Mucosa of stomach (tissue), 1 donor: ENCODE measurements at regions not wholly inside any gene's neighbourhood (a gene's known extent, or its start where the extent isn't known, plus 50 kb on each side); places are given as distances from the start of the nearest gene placed in this dataset.
"Not testable (repeated sequence)": the region's sequence is repeated elsewhere in the genome, so short reads cannot be mapped to it uniquely, and the experiment has no call there.

Experiments used
- H3K27me3 ChIP-seq: one replicate; pipeline ENCODE4 v1.7.0; 2013; ENCODE audit warnings: mild to moderate bottlenecking, low read length; ENCODE audit not compliant: control insufficient read depth, insufficient read depth
- H3K36me3 ChIP-seq: one replicate; pipeline ENCODE4 v1.7.0; 2013; ENCODE audit warnings: low read length; ENCODE audit not compliant: control insufficient read depth, insufficient read depth
- H3K4me1 ChIP-seq: one replicate; pipeline ENCODE4 v1.7.0; 2013; ENCODE audit warnings: mild to moderate bottlenecking, low read length; ENCODE audit not compliant: control insufficient read depth, insufficient read depth
- H3K4me3 ChIP-seq: one replicate; pipeline ENCODE4 v1.7.0; 2013; ENCODE audit warnings: low read length
- H3K9ac ChIP-seq: one replicate; pipeline ENCODE4 v1.7.0; 2013; ENCODE audit warnings: mild to moderate bottlenecking, low read length, moderate library complexity
- H3K9me3 ChIP-seq: one replicate; pipeline ENCODE4 v1.7.0; 2013; ENCODE audit warnings: mild to moderate bottlenecking, low read length, moderate library complexity; ENCODE audit not compliant: control insufficient read depth
- donor health status: Pancreatic carcinoma.

- not testable (repeated sequence) for H3K4me3 ChIP-seq, H3K9me3 ChIP-seq, H3K27me3 ChIP-seq, H3K36me3 ChIP-seq, H3K9ac ChIP-seq
- peaks cover 13% of the 10 kb centered on the region for H3K4me1 ChIP-seq
These were observed 138.5 kb downstream of the OR2B2 start for GRCh38 chr6:27773542-27774263.

DNA sequence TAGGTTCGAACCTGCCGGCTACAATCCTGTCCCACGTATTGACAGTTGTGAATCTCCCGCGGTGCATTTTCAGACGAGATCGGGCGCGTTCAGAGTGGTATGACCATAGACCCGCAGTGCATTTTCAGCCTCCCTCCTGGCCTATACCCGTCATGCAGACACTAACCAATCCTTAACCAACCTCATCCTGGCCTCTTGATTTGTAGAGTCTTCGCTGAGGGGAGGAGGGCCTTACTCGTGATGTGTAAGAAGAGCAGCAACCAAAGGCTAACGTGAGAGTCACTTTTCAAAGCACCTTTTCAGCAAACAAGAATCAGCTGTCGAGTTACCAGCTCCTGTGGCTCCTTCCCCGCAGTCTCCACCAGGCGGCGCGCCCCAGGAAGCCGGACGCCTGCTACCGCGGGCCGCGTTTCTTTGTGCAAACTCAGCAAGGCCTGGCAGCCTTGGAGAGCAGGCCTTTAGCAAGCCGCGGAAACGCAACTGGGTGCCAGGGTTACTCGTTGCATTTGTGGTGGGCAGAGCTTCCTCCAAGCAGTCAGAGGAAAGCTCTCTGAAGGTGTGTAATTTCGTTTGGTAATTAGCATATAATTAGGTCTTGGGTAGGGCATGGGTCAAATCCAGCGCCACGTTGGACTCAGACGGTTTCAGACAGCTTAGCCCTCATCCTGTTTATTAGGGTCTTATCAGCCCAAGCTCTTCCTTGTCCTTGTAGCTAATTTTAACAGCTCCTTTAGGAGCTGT, 139.8 kb downstream of the OR2B2 start:
- H3K27me3 ChIP-seq, result peaks cover 4% of the 10 kb centered on the region

GRCh38 chr6:27771235-27771634, 141.0 kb downstream of the OR2B2 start:
- H3K36me3 ChIP-seq, result no peaks in the 10 kb centered on the region
- H3K9ac ChIP-seq, result no peak overlapping the region
- H3K4me3 ChIP-seq, result no peak overlapping the region
- peaks cover 13% of the 10 kb centered on the region for H3K4me1 ChIP-seq
- H3K9me3 ChIP-seq, result no peaks in the 10 kb centered on the region
- peaks cover 4% of the 10 kb centered on the region for H3K27me3 ChIP-seq

More for the DNA sequence above, 139.8 kb downstream of the OR2B2 start:
- Histone ChIP-seq H3K9ac (peak overlapping the region; percentile 62), H3K4me3 (no peak overlapping the region), H3K36me3 (no peaks in the 10 kb centered on the region), H3K9me3 (no peaks in the 10 kb centered on the region), H3K4me1 (peaks cover 13% of the 10 kb centered on the region)

DNA sequence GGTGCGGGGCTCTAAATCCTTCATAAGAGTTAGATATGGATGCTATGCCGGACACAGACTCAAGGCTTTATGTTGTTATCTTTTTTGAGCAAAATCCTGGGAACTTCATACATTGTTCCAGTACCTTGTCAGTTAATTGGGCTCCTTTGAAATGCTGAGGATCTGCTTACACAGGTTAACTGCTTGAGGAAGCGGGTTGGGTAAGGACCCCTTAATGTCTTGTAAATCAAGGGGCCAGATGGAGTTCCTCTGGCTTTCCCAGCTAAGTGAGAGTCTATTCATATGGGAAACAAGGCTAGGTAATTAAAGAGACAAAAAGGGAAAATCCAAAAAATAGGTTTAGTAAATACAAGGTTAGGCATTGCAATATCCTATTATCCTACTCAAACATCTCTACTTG, 141.5 kb downstream of the OR2B2 start:
- H3K36me3 ChIP-seq, result no peaks in the 10 kb centered on the region
- H3K4me1 ChIP-seq, result peaks cover 13% of the 10 kb centered on the region
- no peak overlapping the region for H3K9ac ChIP-seq
- H3K4me3 ChIP-seq, result no peak overlapping the region
- H3K9me3 ChIP-seq, result no peaks in the 10 kb centered on the region
- H3K27me3 ChIP-seq, result peaks cover 4% of the 10 kb centered on the region

DNA sequence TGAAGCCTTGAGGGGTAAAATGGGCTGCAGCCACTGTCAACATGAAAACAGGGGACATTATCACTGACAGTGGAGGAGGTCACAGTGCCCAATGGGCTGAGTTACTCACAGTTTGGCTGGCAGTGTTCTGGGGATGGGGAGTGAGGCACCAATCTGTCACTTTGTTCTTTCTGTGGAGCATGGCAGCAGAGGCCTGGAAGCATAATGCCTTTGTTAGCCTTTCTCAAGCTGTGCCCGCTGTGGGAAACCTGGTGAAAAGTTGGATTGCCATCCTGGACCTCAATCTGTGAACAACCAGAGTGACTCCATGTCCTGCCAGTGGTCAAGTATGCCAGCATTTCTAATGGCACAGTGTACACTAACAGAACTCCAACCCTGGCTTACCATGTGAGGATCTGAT, 143.6 kb downstream of the OR2B2 start:
- no peaks in the 10 kb centered on the region for H3K9me3 ChIP-seq
- no peak overlapping the region for H3K9ac ChIP-seq
- H3K27me3 ChIP-seq, result peaks cover 4% of the 10 kb centered on the region
- peaks cover 11% of the 10 kb centered on the region for H3K4me1 ChIP-seq
- H3K4me3 ChIP-seq, result no peak overlapping the region
- H3K36me3 ChIP-seq, result no peaks in the 10 kb centered on the region

DNA sequence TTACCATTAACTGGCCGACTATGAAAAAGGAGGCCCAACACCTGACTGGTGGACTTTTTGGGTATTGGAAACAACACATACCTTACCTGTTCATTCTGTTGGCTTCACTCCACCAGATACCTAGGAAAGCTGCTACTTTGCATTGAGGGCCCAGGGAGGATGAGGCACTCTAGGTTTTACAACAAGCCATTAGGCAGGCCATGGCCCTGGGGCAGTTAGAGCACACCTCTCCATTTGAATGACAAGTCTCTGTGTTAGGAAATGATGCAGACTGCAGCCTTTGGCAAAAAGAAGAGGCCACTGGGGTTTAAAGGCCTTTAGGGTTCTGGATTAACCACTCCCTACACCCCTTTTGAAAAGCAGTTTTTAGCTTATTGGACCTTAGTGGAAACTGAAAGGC, 144.3 kb downstream of the OR2B2 start:
- no peaks in the 10 kb centered on the region for H3K36me3 ChIP-seq
- H3K9ac ChIP-seq, result no peak overlapping the region
- peaks cover 4% of the 10 kb centered on the region for H3K27me3 ChIP-seq
- H3K4me3 ChIP-seq, result no peak overlapping the region
- no peaks in the 10 kb centered on the region for H3K9me3 ChIP-seq
- peaks cover 4% of the 10 kb centered on the region for H3K4me1 ChIP-seq

- no peak overlapping the region for H3K4me3 ChIP-seq
- H3K36me3 ChIP-seq, result no peaks in the 10 kb centered on the region
- no peaks in the 10 kb centered on the region for H3K9me3 ChIP-seq
- no peak overlapping the region for H3K9ac ChIP-seq
- peaks cover 3% of the 10 kb centered on the region for H3K27me3 ChIP-seq
- no peaks in the 10 kb centered on the region for H3K4me1 ChIP-seq
These were observed 145.8 kb downstream of the OR2B2 start for GRCh38 chr6:27766405-27766804.

DNA sequence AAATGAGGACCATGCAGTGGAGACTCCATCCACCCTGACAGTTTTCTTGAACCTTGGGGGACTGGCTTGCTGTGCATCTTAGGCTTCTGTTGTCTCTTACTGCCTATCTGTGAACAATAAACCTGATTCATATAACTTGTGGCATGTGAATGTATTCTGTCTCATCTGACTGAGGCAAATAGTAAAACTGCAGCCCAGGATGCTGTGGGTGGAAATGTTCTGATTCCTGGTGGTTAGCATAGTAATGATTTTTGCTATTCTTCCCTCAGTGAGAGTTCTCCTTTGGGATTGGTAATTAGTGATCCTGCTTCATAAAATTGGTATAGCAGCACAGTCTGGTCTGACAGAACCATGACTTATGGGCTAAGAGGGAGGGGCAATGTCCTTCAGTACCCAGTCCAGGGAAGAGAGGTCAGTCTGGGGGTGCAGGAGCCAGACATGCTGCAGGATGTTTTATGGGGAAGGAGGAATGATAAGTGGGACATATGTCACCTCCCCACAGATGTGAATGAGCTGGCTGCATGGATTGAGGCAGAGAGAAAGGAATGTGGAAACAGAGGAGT, 147.1 kb downstream of the OR2B2 start:
- no peaks in the 10 kb centered on the region for H3K36me3 ChIP-seq
- H3K27me3 ChIP-seq, result no peaks in the 10 kb centered on the region
- H3K9me3 ChIP-seq, result no peaks in the 10 kb centered on the region
- no peak overlapping the region for H3K9ac ChIP-seq
- H3K4me3 ChIP-seq, result no peak overlapping the region
- H3K4me1 ChIP-seq, result no peaks in the 10 kb centered on the region

- Histone ChIP-seq H3K9ac (no peak overlapping the region), H3K4me3 (no peak overlapping the region), H3K9me3 (no peaks in the 10 kb centered on the region), H3K4me1 (no peaks in the 10 kb centered on the region), H3K27me3 (no peaks in the 10 kb centered on the region), H3K36me3 (no peaks in the 10 kb centered on the region)
These were observed 150.8 kb downstream of the OR2B2 start for GRCh38 chr6:27761391-27761790.

DNA sequence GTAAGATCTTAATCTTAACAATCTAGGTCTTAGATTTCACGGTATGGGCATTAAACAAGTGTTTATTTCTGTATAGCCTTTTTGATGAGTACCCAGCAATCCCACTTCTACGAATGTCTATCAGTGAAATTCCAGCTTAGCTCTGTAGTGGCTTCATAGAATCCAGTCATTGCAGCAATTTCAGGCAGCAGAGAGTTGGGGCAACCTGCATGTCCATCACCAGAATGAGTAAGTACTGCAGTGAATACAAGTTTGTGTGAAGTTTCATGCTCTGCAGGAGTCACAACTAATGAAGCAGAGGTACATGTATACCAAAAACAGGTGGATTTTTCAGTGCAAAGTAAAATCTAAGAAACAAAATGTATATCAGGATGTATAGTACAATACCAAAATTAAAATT, 151.7 kb downstream of the OR2B2 start:
- Histone ChIP-seq H3K4me3 (no peak overlapping the region), H3K36me3 (no peaks in the 10 kb centered on the region), H3K9me3 (no peaks in the 10 kb centered on the region), H3K4me1 (no peaks in the 10 kb centered on the region), H3K9ac (no peak overlapping the region), H3K27me3 (no peaks in the 10 kb centered on the region)

DNA sequence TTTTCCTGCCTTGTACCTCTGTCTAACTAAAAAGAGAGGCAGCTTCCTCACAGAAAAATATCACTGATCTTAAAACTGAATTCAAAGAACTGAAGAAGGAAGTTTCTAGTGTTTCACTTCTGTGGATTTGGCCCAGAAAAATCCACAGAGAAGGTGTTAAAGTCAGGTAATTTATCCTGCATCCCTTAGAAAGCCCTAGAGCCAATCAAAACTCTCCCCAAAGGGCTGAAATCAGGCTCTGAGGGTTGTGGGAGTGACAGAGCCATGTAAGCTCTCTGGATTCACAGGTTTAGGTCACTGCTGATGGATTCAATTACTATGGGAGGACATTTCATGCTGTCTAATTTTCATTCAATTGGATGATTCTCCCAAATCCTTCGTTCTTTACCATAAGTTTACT, 152.3 kb downstream of the OR2B2 start:
- Histone ChIP-seq H3K27me3 (no peaks in the 10 kb centered on the region), H3K36me3 (no peaks in the 10 kb centered on the region), H3K9ac (no peak overlapping the region), H3K4me3 (no peak overlapping the region), H3K4me1 (no peaks in the 10 kb centered on the region), H3K9me3 (no peaks in the 10 kb centered on the region)

DNA sequence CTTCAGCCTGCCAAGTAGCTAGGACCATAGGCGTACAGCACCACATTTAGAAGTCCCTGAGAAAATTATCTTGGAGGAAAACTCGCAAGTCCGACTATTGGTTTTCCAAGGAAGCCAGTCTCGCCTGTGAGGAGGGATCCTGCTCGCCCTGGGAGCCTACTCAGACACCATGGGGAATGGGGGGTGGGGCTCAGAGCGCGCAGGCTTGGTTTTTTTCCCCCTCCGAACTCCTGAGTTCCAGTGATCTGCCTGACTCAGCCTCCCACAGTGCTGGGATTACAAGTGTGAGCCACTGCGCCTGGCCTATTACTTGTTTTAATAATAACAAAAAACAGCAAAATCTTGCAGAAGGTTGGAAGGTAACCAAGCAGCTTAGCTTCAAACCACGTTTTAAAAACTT, 153.7 kb downstream of the OR2B2 start:
- Histone ChIP-seq H3K27me3 (no peaks in the 10 kb centered on the region), H3K9me3 (no peaks in the 10 kb centered on the region), H3K4me3 (no peak overlapping the region), H3K4me1 (no peaks in the 10 kb centered on the region), H3K9ac (no peak overlapping the region), H3K36me3 (no peaks in the 10 kb centered on the region)
